ENCODE measurements at regions not wholly inside any gene's neighbourhood (a gene's known extent, or its start where the extent isn't known, plus 50 kb on each side); places are given as distances from the start of the nearest gene placed in this dataset.
A peak's percentile ranks its signal among the peaks of the same experiment; 100 is the strongest.

DNA sequence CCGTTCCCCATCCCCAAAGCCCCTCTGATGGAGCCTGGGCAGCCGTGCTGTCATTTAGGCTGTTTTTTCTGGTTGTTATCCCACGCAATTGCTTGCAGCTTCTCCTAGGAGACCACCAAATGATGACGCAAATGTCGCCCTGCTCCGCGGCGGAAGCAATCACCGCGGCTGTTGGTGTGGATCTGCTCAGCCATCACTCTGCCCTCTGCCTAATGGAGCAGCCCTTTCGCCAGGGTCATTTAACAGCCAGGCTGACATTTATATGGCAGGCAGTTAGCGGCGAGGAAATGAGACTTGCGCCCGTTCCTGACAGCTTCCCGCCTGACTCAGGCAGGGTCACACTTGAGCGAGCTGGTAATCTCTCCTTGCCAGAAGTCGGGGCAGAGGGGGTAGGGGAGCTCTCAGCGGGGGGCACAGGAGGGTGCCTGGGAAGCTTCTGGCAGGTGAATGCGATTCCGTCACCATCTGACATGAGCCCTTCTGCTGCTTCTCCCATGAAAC lies 97.9 kb upstream of the RTL6 start:
- no peak overlapping the region for H3K4me3 ChIP-seq (ENCODE audit: insufficient read depth, low read depth, low read length)
- peak overlapping the region; percentile 50 for H2AFZ ChIP-seq (replicated peaks; ENCODE audit: low read length, poor library complexity)
- CTCF ChIA-PET = no interaction called here

More for the DNA sequence above, 97.9 kb upstream of the RTL6 start:
- intact Hi-C loops (cut with micrococcal nuclease) = no loop called here
- no peak overlapping the region for H4K8ac ChIP-seq (ENCODE audit: low read depth in 2 of 2, low read length in 2 of 2)
- no peak overlapping the region; the same call in 1 of the 2 replicates for H3K23ac ChIP-seq (ENCODE audit: low read depth, low read length)
- no peak overlapping the region for H3K9ac ChIP-seq (ENCODE audit: low read depth, low read length)
- no TSS peak for BruUV-seq (replicated peaks)
- H4K5ac ChIP-seq (ENCODE audit: low read depth, low read length) = no peak overlapping the region
- peaks cover 2% of the 10 kb centered on the region; the same call in 1 of the 2 replicates for H3K27me3 ChIP-seq (ENCODE audit: control insufficient read depth, insufficient read depth, low read length)
- ATAC-seq (ENCODE audit: low read depth) (0 out of 2 replicates have a peak, but pooled peaks have one; percentile 11), DNase-seq (peak; percentile 42)
- H3K14ac ChIP-seq (replicated peaks; ENCODE audit: low read depth, low read length) = no peak overlapping the region
- no peak overlapping the region for H3K56ac ChIP-seq (ENCODE audit: extremely low read depth, insufficient read depth, low read length)
- H3K18ac ChIP-seq (ENCODE audit: low read depth, low read length) = no peak overlapping the region
- no peaks in the 10 kb centered on the region for H3K9me1 ChIP-seq (ENCODE audit: insufficient read depth, low read length)
- no peaks in the 10 kb centered on the region for H3K9me3 ChIP-seq (ENCODE audit: control insufficient read depth, insufficient read depth, low read length)
- dilution Hi-C loops (cut with HindIII; ENCODE audit: low sequenced_read_pairs, unreplicated experiment) = no loop called here
- H2BK120ac ChIP-seq (ENCODE audit: low read depth, low read length) = no peak overlapping the region
- TF ChIP-seq FOS (IDR thresholded peaks at IDR 0.05; ENCODE audit: low read depth, low read length) (0 out of 2 replicates have a peak, but pooled peaks have one; percentile 4), NFE2L2 (IDR thresholded peaks at IDR 0.05; ENCODE audit: low read depth, low read length) (no peak), CEBPB (IDR thresholded peaks at IDR 0.05; ENCODE audit: low read depth, low read length) (peak; percentile 55)
- peaks cover 1% of the 10 kb centered on the region; the same call in 1 of the 2 replicates for H3K4me1 ChIP-seq (ENCODE audit: control insufficient read depth, insufficient read depth, low read length)
- no peaks in the 10 kb centered on the region for H3K79me1 ChIP-seq (ENCODE audit: low read depth in 1 of 2, low read length in 2 of 2)
- no peak overlapping the region for H2BK15ac ChIP-seq (ENCODE audit: low read depth, low read length)
- in situ Hi-C loops (cut with MboI; ENCODE audit: low sequenced_read_pairs) = no loop called here
- no peak overlapping the region for H2BK20ac ChIP-seq (ENCODE audit: low read depth, low read length)
- H3K4ac ChIP-seq (ENCODE audit: low read depth, low read length) = no peak overlapping the region
- no peak overlapping the region for H4K91ac ChIP-seq (ENCODE audit: insufficient read depth, low read depth, low read length)
- no peaks in the 10 kb centered on the region for H3K36me3 ChIP-seq (ENCODE audit: control insufficient read depth, insufficient read depth, low read length)
- H3K4me2 ChIP-seq (ENCODE audit: low read depth, low read length) = peak overlapping the region; percentile 27; the same call in 1 of the 2 replicates
- POLR2A ChIA-PET (ENCODE audit: unreplicated experiment) = no interaction called here
- no peak overlapping the region for H2BK5ac ChIP-seq (ENCODE audit: low read depth, low read length, poor library complexity, severe bottlenecking)
- WGBS, 2 experiments (ENCODE audit: extremely low coverage in 2 of 2, insufficient read length in 1 of 2) = 18% methylated on average over 14 of the region's 21 CpGs; no CpG with 5 or more reads in 1 of the 2 experiments
- H4K20me1 ChIP-seq (ENCODE audit: insufficient read depth, low read length) = no peaks in the 10 kb centered on the region
- no peak overlapping the region for H2AK9ac ChIP-seq (replicated peaks; ENCODE audit: low read depth, low read length, poor library complexity)
- no peak overlapping the region for H3K27ac ChIP-seq (ENCODE audit: insufficient read depth, low read length)
- H2AK5ac ChIP-seq (ENCODE audit: low read depth, low read length) = no peak overlapping the region
